ENCODE measurements at regions not wholly inside any gene's neighbourhood (a gene's known extent, or its start where the extent isn't known, plus 50 kb on each side); places are given as distances from the start of the nearest gene placed in this dataset.

- 35 to 37% methylated on average over 4 of the region's 4 CpGs for WGBS, 2 donors
- Histone ChIP-seq H3K27ac (peak overlapping the region in 1 of 4 donors; percentile 32), H3K27me3 (no peaks in the 10 kb centered on the region), H3K9me3 (no peaks in the 10 kb centered on the region), H3K36me3 (no peaks in the 10 kb centered on the region), H3K4me1 (peaks cover 0 to 34% (median 3%) of the 10 kb centered on the region in 4 donors), H3K4me3 (no peak overlapping the region)
- no peak for DNase-seq (ENCODE audit: low spot score in 2 of 2)
- TF ChIP-seq POLR2A (IDR thresholded peaks at IDR 0.05) (no peak), CTCF (IDR thresholded peaks at IDR 0.05) (no peak), EP300 (IDR thresholded peaks at IDR 0.05) (no peak)
Measured at GRCh38 chr5:125059255-125060002, 313.0 kb upstream of the ZNF608 start.

- 47 to 65% methylated on average over 2 of the region's 2 CpGs for WGBS, 2 donors
- no peak overlapping the region for H3K27ac ChIP-seq
- H3K27me3 ChIP-seq, result no peaks in the 10 kb centered on the region
Measured at GRCh38 chr5:125061726-125062125, 315.3 kb upstream of the ZNF608 start.

GRCh38 chr5:125064621-125065438 is 318.4 kb upstream of the ZNF608 start:
- H3K4me3 ChIP-seq, result no peak overlapping the region
- no peak overlapping the region for H3K27ac ChIP-seq
- no peaks in the 10 kb centered on the region for H3K36me3 ChIP-seq
- no peak for TF ChIP-seq CTCF (IDR thresholded peaks at IDR 0.05)
- TF ChIP-seq POLR2A (IDR thresholded peaks at IDR 0.05), result no peak
- TF ChIP-seq EP300 (IDR thresholded peaks at IDR 0.05), result no peak
- H3K27me3 ChIP-seq, result no peaks in the 10 kb centered on the region
- H3K9me3 ChIP-seq, result peaks cover 0 to 5% (median 0%) of the 10 kb centered on the region in 4 donors
- DNase-seq (ENCODE audit: low spot score in 2 of 2), result no peak
- peaks cover 0 to 3% (median 0%) of the 10 kb centered on the region in 4 donors for H3K4me1 ChIP-seq
- WGBS, 2 donors, result 77 to 78% methylated on average over 8 of the region's 8 CpGs

More at GRCh38 chr5:125061726-125062125, 315.3 kb upstream of the ZNF608 start:
- Histone ChIP-seq H3K36me3 (no peaks in the 10 kb centered on the region), H3K4me1 (peaks cover 0 to 30% (median 3%) of the 10 kb centered on the region in 4 donors), H3K4me3 (no peak overlapping the region), H3K9me3 (no peaks in the 10 kb centered on the region)
- no peak for TF ChIP-seq CTCF (IDR thresholded peaks at IDR 0.05)
- no peak for TF ChIP-seq EP300 (IDR thresholded peaks at IDR 0.05)
- TF ChIP-seq POLR2A (IDR thresholded peaks at IDR 0.05), result no peak
- DNase-seq (ENCODE audit: low spot score in 2 of 2), result no peak

GRCh38 chr5:125065741-125066140 is 319.3 kb upstream of the ZNF608 start:
- peaks cover 0 to 3% (median 0%) of the 10 kb centered on the region in 4 donors for H3K4me1 ChIP-seq
- DNase-seq (ENCODE audit: low spot score in 2 of 2), result no peak
- H3K4me3 ChIP-seq, result no peak overlapping the region
- H3K9me3 ChIP-seq, result peaks cover 0 to 5% (median 0%) of the 10 kb centered on the region in 4 donors
- 69 to 72% methylated on average over 2 of the region's 2 CpGs for whole genome bisulfite sequencing, 2 donors
- no peak for TF ChIP-seq EP300 (IDR thresholded peaks at IDR 0.05)
- H3K27ac ChIP-seq, result no peak overlapping the region
- H3K36me3 ChIP-seq, result no peaks in the 10 kb centered on the region
- no peaks in the 10 kb centered on the region for H3K27me3 ChIP-seq

GRCh38 chr5:125070961-125071360 is 324.5 kb upstream of the ZNF608 start:
- TF ChIP-seq EP300 (IDR thresholded peaks at IDR 0.05) (no peak), POLR2A (IDR thresholded peaks at IDR 0.05) (no peak), CTCF (IDR thresholded peaks at IDR 0.05) (no peak)
- WGBS, 2 donors, result 78 to 85% methylated on average over 3 of the region's 3 CpGs

More at GRCh38 chr5:125070961-125071360, 324.5 kb upstream of the ZNF608 start:
- Histone ChIP-seq H3K9me3 (peaks cover 0 to 39% (median 10%) of the 10 kb centered on the region in 4 donors), H3K27ac (no peak overlapping the region), H3K27me3 (no peaks in the 10 kb centered on the region), H3K4me3 (no peak overlapping the region), H3K36me3 (no peaks in the 10 kb centered on the region), H3K4me1 (no peaks in the 10 kb centered on the region)
- no peak for DNase-seq (ENCODE audit: low spot score in 2 of 2)

Data from tibial nerve (tissue), 4 donors.